Heart left ventricle (tissue), 13 donors: ENCODE measurements at regions not wholly inside any gene's neighbourhood (a gene's known extent, or its start where the extent isn't known, plus 50 kb on each side); places are given as distances from the start of the nearest gene placed in this dataset.

ENCODE experiments used
- POLR2A ChIP-seq, 2 donors: fragments of 450-650 bp; IDR thresholded peaks; one replicate each; pipeline ENCODE4 v1.6.1; 2017; ENCODE audit warnings: antibody characterized with exemption in 2 of 2, mild to moderate bottlenecking in 2 of 2, moderate library complexity in 2 of 2
- TF ChIP-seq, protein P1 (sequence below), 12 donors: fragments of 200-600 bp; sonication (generic) in 4 of 12; IDR thresholded peaks; one replicate each; pipeline versions ENCODE4 v1.5.0 to v1.8.0; 2018 to 2022; ENCODE audit warnings: antibody characterized with exemption in 12 of 12, mild to moderate bottlenecking in 5 of 12
- donor health status: ischemic (EF 13 %, LVEDD 7.1; RV severe dilation, severe dysfunction).
- donor health status: DM: no; HTN: yes; CAD: no.
- donor health status: DM: no; HTN: no; CAD: no.
- donor health status: ischemic (EF 25% LVEDD 6.9; RV normal size, moderate dysfunction).
- donor health status: ischemic (EF 25% LVEDD 5.7; RV mildly dilated, moderate dysfunction).
- donor health status: ischemic (EF 35%, LVEDD 5.7; RV mildly dilated, moderate dysfunction).
- donor health status: nonischemic (EF 11% LVEDD 7.7; RV severe dilation, severe dysfunction).
- donor health status: DM: yes; HTN: yes; CAD: no.
- donor health status: PGD.
- donor health status: ischemic (EF 29% LVEDD 5.4; RV normal size, mild dysfunction).
- donor health status: nonischemic (EF 23%, LVEDD 6.1; RV moderate dilation, normal function).

GRCh38 chr3:106582151-106582550 lies 713.3 kb upstream of the CBLB start:
- TF ChIP-seq, protein P1, sequence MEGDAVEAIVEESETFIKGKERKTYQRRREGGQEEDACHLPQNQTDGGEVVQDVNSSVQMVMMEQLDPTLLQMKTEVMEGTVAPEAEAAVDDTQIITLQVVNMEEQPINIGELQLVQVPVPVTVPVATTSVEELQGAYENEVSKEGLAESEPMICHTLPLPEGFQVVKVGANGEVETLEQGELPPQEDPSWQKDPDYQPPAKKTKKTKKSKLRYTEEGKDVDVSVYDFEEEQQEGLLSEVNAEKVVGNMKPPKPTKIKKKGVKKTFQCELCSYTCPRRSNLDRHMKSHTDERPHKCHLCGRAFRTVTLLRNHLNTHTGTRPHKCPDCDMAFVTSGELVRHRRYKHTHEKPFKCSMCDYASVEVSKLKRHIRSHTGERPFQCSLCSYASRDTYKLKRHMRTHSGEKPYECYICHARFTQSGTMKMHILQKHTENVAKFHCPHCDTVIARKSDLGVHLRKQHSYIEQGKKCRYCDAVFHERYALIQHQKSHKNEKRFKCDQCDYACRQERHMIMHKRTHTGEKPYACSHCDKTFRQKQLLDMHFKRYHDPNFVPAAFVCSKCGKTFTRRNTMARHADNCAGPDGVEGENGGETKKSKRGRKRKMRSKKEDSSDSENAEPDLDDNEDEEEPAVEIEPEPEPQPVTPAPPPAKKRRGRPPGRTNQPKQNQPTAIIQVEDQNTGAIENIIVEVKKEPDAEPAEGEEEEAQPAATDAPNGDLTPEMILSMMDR (IDR thresholded peaks at IDR 0.05) = no peak
- TF ChIP-seq POLR2A (IDR thresholded peaks at IDR 0.05) = no peak
